ENCODE measurements at regions not wholly inside any gene's neighbourhood (a gene's known extent, or its start where the extent isn't known, plus 50 kb on each side); places are given as distances from the start of the nearest gene placed in this dataset.

GRCh38 chr2:51880153-51880552 lies 848.2 kb upstream of the NRXN1 start:
- TF ChIP-seq ZNF18 (tag by site-specific recombination; IDR thresholded peaks at IDR 0.05) (no peak), ZNF335 (tag by site-specific recombination; conservative IDR thresholded peaks at IDR 0.05) (no peak), CTCF (tag by site-specific recombination; IDR thresholded peaks at IDR 0.05) (no peak)
